ENCODE measurements at regions not wholly inside any gene's neighbourhood (a gene's known extent, or its start where the extent isn't known, plus 50 kb on each side); places are given as distances from the start of the nearest gene placed in this dataset.
"Not testable (repeated sequence)": the region's sequence is repeated elsewhere in the genome, so short reads cannot be mapped to it uniquely, and the experiment has no call there.

DNA sequence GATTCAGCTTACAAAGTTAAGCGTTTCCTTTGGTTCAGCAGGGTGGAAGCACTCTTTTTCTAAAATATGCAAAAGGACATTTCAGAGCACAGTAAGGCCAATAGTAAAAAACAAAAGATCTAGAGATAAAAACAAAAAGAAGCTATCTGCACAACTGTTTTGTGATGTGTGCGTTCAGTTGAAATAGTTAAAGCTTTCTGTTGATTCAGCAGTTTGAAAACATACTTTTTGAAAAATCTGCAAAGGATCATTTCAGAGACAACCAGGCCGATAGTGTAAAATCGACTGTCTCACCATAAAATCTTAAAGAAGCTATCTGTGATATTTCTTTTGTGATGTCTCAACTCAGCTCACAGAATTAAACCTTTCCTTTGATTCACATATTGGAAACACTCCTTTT is 300.0 kb upstream of the ALG10B start:
- no peak for DNase-seq (ENCODE audit: insufficient read length, low spot score)
- FAIRE-seq: no peak

DNA sequence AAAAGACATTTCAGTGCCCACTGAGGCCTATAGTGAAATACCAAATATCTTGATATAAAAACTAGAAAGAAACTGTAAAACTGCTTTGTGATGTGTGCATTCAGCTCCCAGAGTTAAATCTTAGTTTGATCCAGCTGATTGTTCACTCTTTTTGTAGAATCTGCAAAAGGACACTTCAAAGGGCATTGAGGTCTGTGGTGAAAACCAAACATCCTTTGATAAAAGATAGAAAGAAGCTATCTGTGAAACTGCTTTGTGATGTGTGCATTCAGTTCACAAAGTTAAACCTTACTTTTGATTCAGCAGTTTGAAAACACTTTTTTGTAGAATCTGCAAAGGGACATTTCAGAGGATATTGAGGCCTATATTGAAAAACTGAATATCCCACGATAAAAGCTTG is 290.7 kb upstream of the ALG10B start:
- no peak for FAIRE-seq
- no peak for DNase-seq (ENCODE audit: insufficient read length, low spot score)

DNA sequence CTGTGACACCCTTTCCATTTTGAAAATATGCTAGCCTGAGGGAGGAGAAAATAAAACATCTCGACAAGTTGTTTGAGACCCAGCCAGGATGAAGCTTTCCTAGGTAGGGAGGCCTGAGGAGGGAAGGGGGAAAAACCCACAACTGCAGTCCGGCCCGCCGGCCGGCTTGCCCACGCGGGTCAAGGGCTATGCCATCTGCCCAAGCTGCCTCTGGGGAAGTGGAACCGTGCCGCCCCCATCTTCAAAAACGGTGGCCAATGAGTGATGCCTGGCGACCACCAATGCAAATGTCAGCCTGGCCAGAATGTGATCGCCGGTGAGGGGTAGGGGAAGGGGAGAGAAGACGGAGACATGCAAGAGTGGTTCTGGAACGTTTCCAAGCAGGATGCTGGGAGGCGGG is 263.5 kb upstream of the ALG10B start:
- DNase-seq (ENCODE audit: insufficient read length, low spot score) (no peak), FAIRE-seq (no peak)

DNA sequence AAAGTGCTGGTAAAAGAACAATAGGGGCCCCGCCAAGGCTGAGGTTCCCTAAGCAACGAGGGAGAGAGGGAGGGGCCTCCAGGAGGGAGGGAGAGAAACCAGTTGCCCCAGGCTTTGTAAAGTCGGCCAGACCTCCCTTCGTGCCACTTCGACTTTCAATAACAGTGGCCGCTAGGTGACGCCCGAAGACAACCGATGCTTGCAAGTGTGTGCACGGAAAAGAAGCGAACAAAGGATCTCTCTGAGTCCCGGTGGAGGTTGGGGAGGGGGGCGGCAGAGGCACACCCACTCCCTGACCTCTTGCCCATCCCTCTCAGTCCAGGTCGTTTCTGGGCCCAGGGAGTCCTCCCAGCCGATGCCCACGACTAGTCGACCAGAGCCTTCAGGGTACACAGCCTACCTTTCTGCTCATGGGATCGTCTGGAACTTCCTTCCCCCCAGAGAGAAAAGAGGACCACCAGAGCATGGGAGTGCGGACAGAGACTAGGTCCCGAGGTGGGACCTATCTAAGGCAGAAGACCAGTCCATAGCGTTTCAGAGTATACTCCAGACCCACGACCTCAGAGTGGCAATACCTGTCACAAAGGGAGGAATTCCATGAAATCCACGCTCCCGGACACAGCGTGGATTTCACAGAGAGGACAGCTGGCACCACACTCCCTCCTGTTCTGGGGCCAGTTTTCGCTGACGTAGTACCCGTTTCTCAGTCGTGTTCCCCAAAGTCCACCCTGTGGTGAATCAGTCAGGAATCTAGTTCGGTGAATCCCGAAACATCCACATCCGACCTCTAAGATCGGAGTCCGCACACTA is 262.7 kb upstream of the ALG10B start:
- FAIRE-seq (no peak), DNase-seq (ENCODE audit: insufficient read length, low spot score) (no peak)

- FAIRE-seq: no peak
- DNase-seq (ENCODE audit: insufficient read length, low spot score): no peak
Observed at GRCh38 chr12:38056701-38057689, 259.6 kb upstream of the ALG10B start.

GRCh38 chr12:38099686-38100085 is 216.9 kb upstream of the ALG10B start:
- DNase-seq (ENCODE audit: insufficient read length, low spot score) (no peak), FAIRE-seq (no peak)

DNA sequence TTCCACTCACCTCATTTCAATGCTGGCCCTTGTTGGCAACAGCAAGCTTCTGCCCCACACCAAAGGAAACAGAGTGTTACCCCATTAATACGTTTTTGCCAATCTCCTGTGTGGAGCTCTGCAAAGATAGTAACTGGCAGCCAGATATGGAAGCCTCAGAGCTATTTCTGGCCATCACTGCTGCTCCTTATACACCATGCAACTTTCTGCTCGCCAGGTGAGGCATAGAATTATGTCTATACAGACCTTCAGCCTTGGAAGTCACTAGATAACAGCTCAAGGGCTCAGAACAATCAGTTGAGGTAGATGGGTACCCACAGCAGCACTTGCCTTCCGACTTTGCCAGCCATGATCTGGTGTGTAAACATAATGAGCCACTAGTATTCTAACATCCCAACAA is 214.8 kb upstream of the ALG10B start:
- no peak for FAIRE-seq
- DNase-seq (ENCODE audit: insufficient read length, low spot score): no peak

GRCh38 chr12:38102197-38102596 is 214.4 kb upstream of the ALG10B start:
- FAIRE-seq (no peak), DNase-seq (ENCODE audit: insufficient read length, low spot score) (no peak)

DNA sequence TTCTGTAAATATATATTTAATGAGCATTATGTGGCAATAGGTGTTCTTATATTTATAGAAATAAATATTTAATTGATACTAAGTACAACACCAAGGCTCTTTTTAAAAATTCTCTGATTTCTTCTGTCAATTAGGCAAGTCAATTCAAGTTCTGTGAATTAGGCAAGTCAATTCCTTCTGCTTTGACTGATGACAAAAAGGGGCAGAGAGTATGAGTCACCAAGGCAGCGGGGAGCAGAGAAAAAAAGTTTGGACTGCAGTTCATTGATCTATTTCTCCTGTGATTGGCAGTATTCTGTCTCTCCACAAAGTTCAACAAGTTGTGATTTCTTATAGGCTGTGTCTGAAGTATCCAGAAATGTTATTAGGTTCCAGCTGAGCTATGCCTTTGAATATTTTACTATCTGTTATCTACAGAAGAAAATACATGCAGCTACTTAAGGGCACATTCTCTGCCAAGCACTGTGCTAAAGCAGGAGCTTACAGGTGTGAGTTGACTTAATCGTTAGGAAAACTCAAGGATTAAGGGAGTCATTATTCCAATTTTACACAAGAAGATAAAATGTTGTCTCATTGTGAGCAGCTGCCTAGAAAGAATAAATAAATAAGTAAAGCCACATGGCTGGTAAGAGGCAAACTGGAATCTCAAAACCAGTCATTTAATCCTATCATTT is 206.4 kb upstream of the ALG10B start:
- no peak for FAIRE-seq
- no peak for DNase-seq (ENCODE audit: insufficient read length, low spot score)

- no peak for FAIRE-seq
- DNase-seq (ENCODE audit: insufficient read length, low spot score): no peak
Observed at GRCh38 chr12:38113991-38114390, 202.6 kb upstream of the ALG10B start.

GRCh38 chr12:38116968-38117367 is 199.6 kb upstream of the ALG10B start:
- no peak for DNase-seq (ENCODE audit: insufficient read length, low spot score)
- FAIRE-seq: no peak

GRCh38 chr12:38118632-38119031 is 197.9 kb upstream of the ALG10B start:
- no peak for FAIRE-seq

GRCh38 chr12:38120438-38120837 is 196.1 kb upstream of the ALG10B start:
- FAIRE-seq (no peak), DNase-seq (ENCODE audit: insufficient read length, low spot score) (no peak)

More at GRCh38 chr12:38118632-38119031, 197.9 kb upstream of the ALG10B start:
- no peak for DNase-seq (ENCODE audit: insufficient read length, low spot score)

DNA sequence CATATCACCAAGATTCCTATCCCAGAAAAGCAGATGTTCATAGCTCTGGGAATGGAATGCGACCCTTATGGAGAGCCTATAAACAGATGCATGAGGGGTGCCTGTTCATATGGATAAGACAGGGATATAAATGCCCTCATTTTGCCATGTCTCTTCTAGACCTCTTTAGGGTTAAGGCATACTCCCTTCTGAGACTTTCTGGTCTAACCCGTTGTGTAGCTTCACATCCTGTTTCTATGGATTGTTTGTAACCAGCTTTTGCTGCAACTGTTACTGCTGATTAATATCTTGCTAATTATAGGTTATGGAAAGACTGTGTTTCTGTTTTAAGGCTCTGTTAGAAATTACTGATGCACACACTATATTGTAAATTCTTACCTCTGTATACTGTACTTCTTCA is 193.5 kb upstream of the ALG10B start:
- not testable (repeated sequence) for FAIRE-seq; DNase-seq (ENCODE audit: insufficient read length, low spot score)

DNA sequence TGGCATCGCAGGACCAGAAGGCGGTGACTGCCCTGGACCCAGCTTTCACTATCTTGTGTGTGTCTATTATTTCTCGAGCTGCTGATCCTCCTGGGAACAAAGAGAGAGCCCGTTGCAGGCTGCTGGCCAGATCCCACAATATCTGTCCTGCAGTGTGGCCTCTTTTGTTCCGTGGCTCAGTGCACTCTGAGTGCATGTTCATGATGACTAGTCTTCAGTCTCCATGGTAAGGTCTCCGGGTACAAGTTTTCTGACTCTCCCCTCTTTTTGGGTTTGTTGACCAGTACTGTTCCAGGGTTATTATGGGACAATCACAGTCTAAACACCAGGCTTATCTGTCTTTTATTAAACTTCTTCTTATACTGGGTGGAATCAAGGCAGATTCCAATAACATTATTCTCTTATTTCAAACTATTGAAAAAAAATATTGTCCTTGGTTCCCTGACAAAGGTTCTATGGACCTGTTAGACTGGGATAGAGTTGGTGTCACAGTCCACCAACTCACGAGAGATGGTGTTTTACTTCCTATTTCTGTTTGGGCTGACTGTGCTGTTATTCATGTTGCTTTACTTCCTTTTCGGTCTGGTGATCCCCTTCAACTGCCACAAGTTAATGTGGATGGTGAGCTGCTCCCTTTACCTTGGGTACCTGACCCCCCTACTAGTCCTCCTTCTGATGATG is 192.9 kb upstream of the ALG10B start:
- FAIRE-seq: no peak
- DNase-seq (ENCODE audit: insufficient read length, low spot score): no peak

GRCh38 chr12:38124247-38125012 is 192.1 kb upstream of the ALG10B start:
- FAIRE-seq (no peak), DNase-seq (ENCODE audit: insufficient read length, low spot score) (no peak)

- DNase-seq (ENCODE audit: insufficient read length, low spot score): no peak
- no peak for FAIRE-seq
Observed at GRCh38 chr12:38132139-38132538, 184.4 kb upstream of the ALG10B start.

DNA sequence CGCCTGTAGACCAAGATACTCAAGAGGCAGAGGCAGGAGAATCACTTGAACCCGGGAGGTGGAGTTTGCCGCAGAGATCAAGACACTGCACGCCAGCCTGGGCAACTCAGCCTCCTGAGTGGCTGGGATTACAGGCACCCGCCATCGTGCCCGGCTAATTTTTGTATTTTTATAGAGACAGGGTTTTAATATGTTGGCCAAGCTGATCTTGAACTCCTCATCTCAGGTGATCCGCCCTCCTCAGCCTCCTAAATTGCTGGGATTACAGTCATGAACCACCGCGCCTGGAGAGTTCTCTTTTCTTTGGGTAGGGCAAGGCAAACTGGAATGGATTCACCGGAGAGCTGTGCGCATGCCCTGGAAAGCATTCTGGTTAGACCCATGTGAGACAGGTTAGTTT is 179.3 kb upstream of the ALG10B start:
- DNase-seq (ENCODE audit: insufficient read length, low spot score) (no peak), FAIRE-seq (no peak)

DNA sequence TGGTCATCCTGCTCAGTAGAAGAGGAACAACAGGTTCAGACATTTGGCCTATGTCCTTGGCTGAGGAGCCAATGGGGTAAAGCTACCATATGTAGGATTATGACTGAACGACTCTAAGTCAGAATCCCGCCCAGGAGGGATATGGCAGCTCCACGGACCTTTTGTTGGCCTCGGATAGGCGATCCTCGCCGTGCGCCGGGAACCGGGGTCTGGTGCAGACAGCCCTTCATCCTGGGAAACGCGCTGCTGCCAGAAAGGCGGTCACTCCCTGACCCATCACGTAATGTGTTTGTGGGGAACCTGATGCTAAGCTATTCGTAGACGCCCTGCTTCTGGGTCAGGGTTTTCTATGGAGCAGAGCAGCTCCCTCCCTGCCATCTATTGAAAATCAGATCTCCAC is 178.9 kb upstream of the ALG10B start:
- DNase-seq (ENCODE audit: insufficient read length, low spot score) (no peak), FAIRE-seq (no peak)

Data from GM19239 (cell line).